ENCODE measurements at regions not wholly inside any gene's neighbourhood (a gene's known extent, or its start where the extent isn't known, plus 50 kb on each side); places are given as distances from the start of the nearest gene placed in this dataset.
A peak's percentile ranks its signal among the peaks of the same experiment; 100 is the strongest.

- no peak for DNase-seq
These were observed 210.0 kb downstream of the KLHL4 start for GRCh38 chrX:87727620-87728019.

GRCh38 chrX:87728024-87728423, 210.4 kb downstream of the KLHL4 start:
- DNase-seq, result no peak

DNA sequence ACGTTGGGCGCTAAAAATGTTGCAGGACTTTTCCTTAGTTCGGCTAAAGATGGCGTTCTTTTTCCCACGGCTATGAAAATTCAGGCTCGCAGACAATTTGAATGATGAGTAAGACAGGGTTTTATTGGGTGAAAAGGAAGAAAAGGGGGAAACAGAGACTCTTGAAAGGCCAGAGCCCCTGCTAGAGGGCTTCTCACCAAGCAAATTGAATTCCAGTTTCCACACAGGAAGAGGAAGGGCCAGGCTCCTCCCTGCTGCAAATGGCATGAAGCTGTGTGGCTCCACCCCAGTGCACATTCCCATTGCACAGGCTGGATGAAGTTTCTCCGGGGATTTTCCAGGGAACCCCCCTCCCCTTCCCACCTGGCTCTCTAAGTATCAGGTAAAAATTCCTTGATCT, 210.9 kb downstream of the KLHL4 start:
- no peak for DNase-seq

DNA sequence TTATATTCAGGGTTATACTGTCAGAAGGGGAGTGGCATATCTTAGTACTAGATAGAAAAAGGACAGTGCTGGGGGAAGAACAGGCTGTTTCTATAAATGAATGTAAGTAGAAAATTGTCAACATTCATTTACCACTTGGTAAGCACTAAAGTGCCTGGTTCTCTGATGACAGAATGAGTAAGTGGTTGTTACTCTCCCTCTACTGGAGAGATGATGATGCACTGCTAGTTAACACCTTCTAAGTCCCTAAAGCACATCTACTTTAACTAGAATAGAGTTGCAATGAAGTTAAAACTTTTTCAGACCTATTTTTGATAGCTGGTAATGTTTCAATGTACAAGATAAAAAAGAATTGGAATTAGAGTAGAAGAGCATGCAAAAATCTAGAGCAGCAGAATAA, 214.5 kb downstream of the KLHL4 start:
- no peak for DNase-seq

DNA sequence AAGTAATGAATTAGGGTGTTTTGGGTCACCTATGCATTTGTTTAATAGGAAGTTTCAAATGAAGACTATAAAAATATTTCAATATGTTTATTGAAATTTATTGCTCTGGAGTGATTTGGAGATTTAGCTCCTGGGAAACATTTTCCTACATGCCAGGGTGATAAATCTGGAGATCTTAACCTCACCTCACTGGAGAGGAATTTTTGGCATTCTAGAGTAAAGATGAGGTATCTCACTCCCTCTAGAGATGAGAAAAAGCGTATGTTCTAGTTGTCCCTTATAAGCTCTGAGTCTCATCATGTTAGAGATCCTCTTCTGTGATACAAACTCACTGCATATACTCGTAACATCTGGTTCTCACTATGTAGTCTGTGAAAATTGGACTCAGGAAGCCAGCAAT, 219.0 kb downstream of the KLHL4 start:
- no peak for DNase-seq

DNA sequence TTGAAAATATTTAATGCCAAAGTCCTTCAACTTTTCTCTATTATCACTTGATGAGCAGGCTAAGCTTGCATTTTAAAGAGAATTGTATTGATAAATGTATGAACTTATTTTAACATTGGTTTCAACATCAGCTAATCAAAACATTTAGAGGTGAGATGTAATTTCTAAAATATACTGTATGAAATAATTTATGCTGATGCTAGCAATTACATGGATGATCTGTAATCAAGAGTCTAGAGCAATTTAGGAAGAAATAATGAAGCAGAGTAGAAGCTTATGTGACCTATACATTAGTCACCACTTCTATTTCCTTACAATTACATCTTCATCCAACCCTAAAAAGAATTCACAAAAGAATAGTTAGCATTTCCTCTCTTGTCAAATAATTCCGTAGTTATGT, 226.8 kb downstream of the KLHL4 start:
- no peak for DNase-seq

DNA sequence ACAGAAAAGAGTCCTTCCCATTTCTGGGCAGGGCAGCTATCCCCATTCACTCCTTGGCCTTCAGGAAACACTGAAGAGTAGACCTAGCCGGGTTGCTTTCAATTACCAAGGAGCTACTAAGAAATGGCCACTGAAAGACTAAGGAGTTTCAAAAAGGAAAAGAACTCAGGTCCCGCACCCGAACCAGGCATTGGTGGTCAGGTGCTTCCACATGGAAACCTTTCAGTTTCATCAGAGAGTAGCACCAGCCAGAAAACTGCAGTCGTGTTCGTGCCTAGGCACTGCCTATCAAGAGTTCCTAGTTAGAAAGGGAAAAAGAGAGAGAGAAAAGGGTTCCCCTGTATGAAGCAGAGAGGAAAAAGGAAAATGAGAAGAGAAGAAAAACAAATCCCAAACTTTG, 237.9 kb downstream of the KLHL4 start:
- no peak for DNase-seq

DNA sequence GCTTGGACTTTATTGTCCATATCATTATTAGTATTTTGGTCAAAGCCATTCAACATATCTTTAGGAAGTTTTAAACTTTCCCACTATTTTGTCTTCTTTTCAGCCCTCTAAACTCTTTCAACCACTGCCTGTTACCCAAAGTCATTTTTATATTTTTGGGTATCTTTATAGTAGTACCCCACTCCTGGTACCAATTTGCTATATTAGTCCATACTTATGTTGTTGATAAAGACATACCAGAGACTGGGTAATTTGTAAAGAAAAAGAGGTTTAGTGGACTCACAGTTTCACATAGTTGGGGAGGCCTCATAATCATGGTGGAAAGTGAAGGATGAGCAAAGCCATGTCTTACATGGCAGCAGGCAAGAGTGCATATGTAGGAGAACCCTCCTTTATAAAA, 271.4 kb downstream of the KLHL4 start:
- DNase-seq, result no peak

- no peak for DNase-seq
These were observed 280.4 kb downstream of the KLHL4 start for GRCh38 chrX:87798039-87798438.

DNA sequence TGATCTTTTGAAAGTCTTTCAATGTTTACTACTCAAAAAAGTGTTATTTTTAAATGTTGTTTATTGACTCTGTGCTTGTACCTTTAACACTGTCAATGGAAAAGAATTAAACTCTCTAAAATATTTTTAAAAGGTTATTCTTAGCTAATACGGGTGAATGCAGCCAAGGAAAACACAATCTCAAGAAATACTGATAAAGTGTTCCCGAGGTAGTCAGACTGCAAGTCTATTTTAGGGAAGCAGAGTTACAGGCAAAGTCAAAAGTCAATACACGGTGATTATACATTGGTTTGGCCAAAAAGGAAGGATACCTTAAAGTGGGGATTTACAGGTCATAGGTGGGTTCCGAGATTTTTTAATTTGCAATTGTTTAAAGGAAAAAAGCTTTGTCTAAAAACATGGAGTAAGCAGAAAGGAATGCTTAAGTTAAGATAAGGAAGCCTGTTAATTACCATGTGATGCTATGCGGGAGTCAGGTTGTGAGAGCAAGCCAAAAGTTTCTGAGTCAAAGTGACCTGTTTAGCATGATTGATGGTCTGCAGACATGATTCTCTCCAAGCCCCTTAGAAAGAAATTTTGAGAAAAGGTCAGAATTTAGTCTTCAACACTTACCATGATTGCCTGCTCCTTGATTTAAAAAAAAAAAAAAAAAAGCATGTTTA, 288.4 kb downstream of the KLHL4 start:
- no peak for DNase-seq

DNA sequence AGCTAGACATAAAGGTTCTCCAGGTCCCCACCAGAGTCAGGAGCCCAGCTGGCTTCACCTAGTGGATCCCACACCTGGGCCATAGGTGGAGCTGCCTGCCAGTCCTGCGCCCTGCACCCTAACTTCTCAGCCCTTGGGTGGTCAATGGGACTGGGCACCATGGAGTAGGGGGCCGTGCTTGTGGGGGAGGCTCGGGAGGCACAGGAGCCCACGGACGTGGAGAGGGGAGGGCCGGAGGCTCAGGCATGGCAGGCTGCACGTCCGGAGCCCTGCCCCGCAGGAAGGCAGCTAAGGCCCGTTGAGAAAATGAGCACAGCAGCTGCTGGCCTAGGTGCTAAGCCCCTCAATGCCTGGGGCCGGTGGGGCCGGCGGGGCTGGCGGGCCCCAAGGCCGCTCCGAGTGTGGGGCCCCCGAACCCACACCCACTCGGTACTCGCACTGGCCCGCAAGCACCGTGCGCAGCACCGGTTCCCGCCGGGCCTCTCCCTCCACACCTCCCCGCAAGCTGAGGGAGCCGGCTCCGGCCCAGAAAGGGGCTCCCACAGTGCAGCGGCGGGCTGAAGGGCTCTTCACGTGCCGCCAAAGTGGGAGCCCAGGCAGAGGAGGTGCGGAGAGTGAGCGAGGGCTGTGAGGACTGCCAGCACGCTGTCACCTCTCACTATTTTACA, 291.1 kb downstream of the KLHL4 start:
- no peak for DNase-seq

DNA sequence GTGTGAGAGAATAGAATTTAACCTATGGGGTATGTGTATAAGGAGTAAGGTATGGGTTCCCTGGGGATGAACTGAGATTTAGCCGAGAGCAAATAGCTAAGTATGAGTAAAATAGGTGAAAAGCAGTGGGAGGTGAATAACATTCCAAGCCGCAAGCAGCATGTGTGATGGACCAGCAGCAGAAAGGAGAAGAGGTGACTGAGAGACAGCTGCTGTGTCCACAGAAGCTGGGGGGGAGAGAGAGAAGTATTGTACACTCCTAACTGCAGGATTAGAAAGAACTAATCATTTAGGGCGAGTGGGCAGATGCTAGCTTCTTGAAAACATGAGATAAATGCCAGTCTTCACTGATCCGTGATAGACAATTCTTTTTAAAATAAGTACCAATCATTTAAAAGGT, 296.0 kb downstream of the KLHL4 start:
- no peak for DNase-seq

DNA sequence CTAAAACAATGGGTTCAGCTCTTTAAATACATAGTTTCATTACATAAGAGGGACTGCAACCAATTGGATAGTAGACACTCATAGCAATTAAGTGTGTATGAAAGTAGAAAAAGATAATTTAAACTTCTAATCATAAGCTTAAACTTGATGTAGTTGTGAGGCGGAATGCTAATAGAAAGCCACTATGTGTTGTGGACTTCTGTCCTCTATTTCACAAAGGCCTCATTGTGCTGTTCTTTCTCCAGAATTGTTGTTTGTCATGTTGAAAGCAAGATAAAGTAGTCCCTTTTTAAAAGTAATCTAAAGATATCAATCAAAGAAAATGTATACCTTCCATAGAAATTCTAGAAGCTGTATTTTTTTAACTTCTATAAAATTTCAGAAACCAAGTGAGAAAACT, 329.4 kb downstream of the KLHL4 start:
- no peak for DNase-seq

DNA sequence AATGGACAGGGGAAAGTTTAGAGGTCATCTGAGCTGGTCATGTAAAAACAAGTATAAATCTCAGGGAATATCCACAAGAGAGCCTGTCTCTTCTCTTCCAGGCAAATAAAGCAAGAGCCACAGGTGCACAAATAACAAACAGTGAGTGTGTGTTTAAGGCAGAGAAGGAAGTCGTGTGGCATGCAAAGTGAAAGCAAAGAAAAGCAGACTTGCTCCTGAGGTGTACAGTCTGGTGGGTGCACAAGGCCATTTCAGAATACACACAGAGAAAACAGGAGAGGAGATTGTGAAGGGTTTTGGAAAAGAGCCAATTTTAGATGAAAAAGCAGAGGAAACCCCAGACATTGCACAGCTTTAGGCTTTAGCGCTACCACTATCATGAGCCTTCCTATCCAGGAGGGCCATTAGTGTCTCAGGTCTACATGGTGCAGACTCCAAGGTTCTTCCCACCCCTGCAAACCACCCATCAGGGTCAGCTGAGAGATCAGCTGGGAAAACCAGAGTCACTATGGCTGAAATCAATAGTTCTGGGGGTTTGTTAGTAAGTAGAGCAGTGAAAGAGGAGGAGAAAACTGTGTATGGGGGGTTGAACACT, 355.8 kb downstream of the KLHL4 start:
- DNase-seq, result no peak

DNA sequence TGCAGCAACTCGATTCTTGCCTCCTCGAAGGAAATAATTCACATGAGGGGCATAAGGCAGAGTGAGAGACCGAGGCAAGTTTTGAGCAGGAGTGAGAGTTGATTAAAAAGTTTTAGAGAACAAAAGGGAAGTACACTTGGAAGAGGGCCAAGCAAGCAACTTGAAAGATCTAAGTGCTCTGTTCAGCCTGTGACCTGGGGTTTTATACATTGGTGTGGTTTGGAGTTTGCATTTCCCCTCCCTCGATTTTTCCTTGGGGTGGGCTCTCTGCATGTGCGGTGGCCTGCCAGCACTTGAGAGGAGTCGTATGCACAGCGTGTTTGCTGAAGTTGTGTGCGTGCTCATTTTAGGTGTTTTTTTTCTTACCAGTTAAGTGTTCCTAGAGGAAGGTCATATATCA, 356.4 kb downstream of the KLHL4 start:
- no peak for DNase-seq

DNA sequence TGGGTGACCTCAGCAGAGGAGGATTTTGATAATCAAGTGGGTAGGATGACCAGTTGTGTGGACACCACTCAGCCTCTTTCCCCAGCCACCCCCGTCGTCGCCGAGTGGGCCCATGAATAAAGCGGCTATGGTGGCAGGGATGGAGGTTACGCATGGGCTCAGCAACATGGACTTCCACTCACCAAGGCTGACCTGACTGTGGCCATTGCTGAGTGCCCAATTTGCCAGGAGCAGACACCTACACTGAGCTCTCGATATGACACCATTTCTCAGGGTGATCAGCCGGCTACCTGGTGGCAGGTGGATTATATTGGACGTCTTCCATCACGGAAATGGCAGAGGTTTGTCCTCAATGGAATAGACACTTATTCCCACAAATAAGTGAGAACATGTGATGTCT, 361.3 kb downstream of the KLHL4 start:
- DNase-seq, result no peak

- DNase-seq, result no peak
These were observed 372.8 kb downstream of the KLHL4 start for GRCh38 chrX:87890437-87890836.

GRCh38 chrX:87895421-87895820, 377.8 kb downstream of the KLHL4 start:
- DNase-seq, result no peak

DNA sequence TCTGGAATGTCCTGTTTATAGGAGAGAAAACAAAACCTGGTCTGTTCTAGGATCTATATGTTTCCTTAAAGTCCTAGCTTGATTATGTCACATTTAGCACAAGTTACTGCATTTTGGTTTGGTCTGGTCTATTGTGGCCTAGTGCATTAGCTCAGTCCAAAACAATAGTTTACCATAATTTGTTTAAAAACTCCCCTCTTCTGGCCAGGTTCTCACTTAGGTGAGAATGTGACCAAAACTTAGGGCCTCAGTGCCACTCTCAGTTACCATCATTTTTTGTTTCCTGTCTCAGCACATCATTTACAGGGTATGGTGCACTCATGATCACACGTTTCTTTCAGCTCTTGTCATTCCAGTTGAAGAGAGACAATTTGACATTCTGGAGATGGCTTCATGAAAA, 378.5 kb downstream of the KLHL4 start:
- DNase-seq, result no peak

GRCh38 chrX:87900320-87900908, 382.8 kb downstream of the KLHL4 start:
- DNase-seq, result peak in 1 of 2 donors; percentile 1

- DNase-seq, result no peak
These were observed 383.5 kb downstream of the KLHL4 start for GRCh38 chrX:87901060-87901459.

- DNase-seq, result no peak
These were observed 397.1 kb downstream of the KLHL4 start for GRCh38 chrX:87914726-87915125.

GRCh38 chrX:87924619-87925018, 407.0 kb downstream of the KLHL4 start:
- DNase-seq, result no peak

DNA sequence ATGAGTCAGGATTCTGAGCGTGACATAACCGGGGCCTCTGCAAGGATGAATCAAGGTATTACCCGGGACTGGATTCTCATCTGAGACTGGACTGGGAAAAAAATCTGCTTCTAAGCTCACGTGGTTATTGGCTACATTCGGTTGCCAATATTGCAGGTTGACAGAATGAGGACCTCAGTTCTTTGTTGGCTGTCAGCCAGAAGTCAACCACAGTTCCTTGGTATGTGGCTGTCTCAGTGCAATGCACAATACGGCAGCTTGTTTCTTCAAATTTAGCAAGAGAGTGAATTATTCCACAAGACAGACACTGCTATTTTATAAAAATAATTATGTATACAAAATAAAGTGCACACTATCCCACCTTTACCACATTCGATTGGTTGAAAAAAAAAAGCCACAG, 424.2 kb downstream of the KLHL4 start:
- DNase-seq, result no peak

Measured in inflammatory macrophage treated with lipopolysaccharide for 1 hour (primary cell).